Fibroblast of mammary gland (primary cell): ENCODE measurements at regions not wholly inside any gene's neighbourhood (a gene's known extent, or its start where the extent isn't known, plus 50 kb on each side); places are given as distances from the start of the nearest gene placed in this dataset.

Source experiments
- DNase-seq: peaks from one replicate; pipeline ENCODE4 v3.0.0-alpha.2; 2010; ENCODE audit warnings: low read depth
- H3K4me3 ChIP-seq: 2 replicates; pipeline ENCODE4 v1.5.1; 2011; ENCODE audit warnings: low read depth, mild to moderate bottlenecking, low read length, moderate library complexity; ENCODE audit not compliant: control insufficient read depth
- TF ChIP-seq, protein P1 (sequence below): conservative IDR thresholded peaks from 2 replicates; pipeline ENCODE4 v1.5.1; 2011; ENCODE audit warnings: low read depth, low read length, inconsistent platforms; ENCODE audit not compliant: control insufficient read depth, insufficient read depth

DNA sequence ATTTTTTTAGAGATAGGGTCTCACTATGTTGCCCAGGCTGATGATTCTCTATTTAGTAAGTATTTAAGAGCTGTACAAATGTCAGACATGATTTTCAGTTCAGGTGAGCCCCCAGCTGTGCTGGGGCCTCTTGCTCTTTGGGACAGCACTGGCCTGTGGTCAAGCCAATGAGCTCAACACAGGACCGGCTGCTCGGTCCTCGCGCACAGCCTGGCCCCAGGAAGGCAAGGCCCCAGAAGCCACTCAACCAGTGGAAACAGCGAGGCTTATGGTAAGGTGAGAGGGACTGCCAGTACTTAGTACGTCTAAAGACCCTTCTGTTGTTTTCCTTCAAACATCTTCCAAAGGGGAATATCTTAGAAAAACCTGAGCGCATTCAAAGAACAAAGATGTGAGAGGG, 211.8 kb downstream of the SKIDA1 start:
- no peak overlapping the region for H3K4me3 ChIP-seq
- TF ChIP-seq, protein P1, sequence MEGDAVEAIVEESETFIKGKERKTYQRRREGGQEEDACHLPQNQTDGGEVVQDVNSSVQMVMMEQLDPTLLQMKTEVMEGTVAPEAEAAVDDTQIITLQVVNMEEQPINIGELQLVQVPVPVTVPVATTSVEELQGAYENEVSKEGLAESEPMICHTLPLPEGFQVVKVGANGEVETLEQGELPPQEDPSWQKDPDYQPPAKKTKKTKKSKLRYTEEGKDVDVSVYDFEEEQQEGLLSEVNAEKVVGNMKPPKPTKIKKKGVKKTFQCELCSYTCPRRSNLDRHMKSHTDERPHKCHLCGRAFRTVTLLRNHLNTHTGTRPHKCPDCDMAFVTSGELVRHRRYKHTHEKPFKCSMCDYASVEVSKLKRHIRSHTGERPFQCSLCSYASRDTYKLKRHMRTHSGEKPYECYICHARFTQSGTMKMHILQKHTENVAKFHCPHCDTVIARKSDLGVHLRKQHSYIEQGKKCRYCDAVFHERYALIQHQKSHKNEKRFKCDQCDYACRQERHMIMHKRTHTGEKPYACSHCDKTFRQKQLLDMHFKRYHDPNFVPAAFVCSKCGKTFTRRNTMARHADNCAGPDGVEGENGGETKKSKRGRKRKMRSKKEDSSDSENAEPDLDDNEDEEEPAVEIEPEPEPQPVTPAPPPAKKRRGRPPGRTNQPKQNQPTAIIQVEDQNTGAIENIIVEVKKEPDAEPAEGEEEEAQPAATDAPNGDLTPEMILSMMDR, result no peak
- no peak for DNase-seq

DNA sequence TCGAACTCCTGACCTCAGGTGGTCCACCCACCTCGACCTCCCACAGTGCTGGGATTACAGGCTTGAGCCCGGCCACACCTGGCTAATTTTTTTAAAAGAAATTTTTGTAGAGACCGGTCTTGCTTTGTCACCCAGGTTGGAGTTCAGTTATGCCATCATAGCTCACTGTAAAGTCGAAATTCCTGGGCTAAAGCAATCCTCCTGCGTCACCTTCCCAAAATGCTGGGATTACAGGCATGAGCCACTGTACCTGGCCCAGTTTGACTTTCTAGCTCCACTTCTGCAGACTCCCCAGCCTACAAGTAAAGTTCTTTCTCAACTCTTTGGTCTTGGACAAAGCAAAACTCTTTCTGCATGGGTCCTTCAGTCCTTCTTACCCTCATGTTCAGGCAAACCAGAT, 214.1 kb downstream of the SKIDA1 start:
- DNase-seq, result no peak
- TF ChIP-seq, protein P1, result no peak
- H3K4me3 ChIP-seq, result no peak overlapping the region

DNA sequence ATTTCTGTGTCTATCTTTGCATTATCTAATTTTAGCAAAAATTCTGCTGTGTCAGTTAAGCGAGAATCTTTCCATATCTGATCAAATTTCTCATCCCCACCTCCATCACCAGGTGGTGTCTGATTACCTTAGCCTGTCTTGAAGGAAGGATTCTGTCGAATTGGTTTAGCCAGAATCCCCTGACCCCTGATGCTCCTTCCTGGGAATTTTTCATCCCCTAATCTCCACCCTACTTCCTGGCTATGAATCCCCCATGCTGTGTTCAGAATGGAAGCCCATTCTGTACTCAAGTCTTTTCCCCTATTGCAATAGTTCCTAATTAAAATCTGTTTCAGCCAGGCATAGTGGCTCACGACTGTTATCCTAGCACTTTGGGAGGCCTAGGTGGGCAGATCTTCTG, 216.1 kb downstream of the SKIDA1 start:
- TF ChIP-seq, protein P1, result no peak
- H3K4me3 ChIP-seq, result no peak overlapping the region
- DNase-seq, result no peak

DNA sequence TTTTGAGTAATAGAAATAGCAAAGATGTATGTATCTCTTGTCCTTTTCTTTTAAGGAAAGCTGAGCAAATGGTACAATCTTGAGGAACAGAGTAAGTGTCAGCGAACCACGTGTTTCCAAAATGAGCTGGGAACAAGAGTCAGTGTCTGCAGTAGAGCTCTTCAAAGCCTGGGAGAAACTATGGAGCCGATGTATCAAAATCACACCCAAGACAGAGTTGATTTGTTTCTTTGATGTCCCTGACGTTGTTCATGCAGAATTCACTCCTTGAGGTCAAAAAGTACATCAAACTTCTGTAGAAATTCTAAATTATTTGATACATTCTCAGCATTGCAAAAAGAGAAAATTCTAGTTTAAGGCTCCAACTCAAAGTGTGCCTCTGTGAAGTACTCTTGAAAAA, 216.5 kb downstream of the SKIDA1 start:
- no peak for DNase-seq
- H3K4me3 ChIP-seq, result no peak overlapping the region
- TF ChIP-seq, protein P1, result no peak

DNA sequence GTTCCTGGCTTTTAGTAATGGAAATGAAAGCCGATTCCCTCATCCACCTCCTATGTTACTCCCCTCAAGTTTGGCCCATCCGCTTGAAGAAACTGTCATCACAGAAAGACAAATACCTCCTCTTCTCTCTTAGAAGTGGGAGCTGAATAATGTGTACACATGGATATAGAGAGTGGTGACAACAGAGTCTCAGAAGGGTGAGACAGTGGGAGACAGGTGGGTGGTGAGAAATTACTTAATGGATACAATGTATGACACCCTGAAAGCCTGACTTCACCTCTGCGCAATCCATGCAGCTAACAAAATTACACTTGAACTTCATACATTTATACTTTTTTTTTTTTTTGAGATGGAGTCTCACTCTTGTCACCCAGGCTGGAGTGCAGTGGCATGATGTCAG, 217.5 kb downstream of the SKIDA1 start:
- TF ChIP-seq, protein P1, result no peak
- H3K4me3 ChIP-seq, result no peak overlapping the region
- DNase-seq, result no peak

DNA sequence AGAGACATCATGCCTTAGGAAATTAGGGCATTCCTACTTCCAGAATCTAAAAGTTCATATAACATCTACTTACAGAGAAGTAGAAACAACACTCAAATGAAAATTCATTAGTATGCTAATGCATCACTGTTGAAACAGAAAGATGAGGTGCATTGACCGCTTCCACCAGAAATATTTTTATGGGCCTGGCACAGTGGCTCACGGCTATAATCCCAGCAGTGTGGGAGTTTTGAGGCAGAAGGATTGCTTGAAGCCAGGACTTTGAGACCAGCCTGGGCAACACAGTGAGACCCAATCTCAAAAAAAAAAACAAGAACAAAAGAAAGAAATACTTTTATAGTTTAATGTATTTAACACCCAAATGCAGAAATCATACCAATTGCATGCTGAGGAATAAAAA, 220.9 kb downstream of the SKIDA1 start:
- TF ChIP-seq, protein P1, result no peak
- no peak for DNase-seq
- no peak overlapping the region for H3K4me3 ChIP-seq

DNA sequence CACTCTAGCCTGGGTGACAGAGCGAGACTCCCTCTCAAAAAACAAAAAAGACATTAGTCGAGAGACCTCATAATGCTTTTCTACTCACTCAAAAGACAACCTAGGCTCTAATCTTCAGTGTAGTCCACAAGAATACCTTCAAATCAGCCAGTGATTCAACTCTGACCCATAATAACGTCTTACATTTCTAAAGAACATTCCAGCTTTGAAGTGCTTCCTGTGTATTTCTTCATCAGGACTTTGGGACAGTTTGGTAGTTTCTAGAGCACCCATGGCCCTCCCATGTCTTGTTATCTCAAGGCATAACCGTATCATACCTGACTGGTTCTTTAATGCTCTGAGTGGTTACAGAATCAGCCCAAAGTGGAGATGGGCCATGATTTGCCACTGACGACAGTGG, 221.3 kb downstream of the SKIDA1 start:
- no peak for DNase-seq
- H3K4me3 ChIP-seq, result no peak overlapping the region
- TF ChIP-seq, protein P1, result no peak
